22Rv1 (cell line): ENCODE measurements at regions not wholly inside any gene's neighbourhood (a gene's known extent, or its start where the extent isn't known, plus 50 kb on each side); places are given as distances from the start of the nearest gene placed in this dataset.

Experiments
- CTCF ChIP-seq: fragments of 450-650 bp; IDR thresholded peaks from 2 replicates; pipeline ENCODE4 v1.5.1; 2017; ENCODE audit warnings: mild to moderate bottlenecking
- ZFX ChIP-seq: fragments of 450-650 bp; IDR thresholded peaks from 2 replicates; pipeline ENCODE4 v1.6.1; 2017; ENCODE audit warnings: antibody characterized with exemption, borderline replicate concordance

GRCh38 chr4:181874602-181875001 lies 368.6 kb upstream of the TENM3 start:
- no peak for TF ChIP-seq CTCF
- no peak for TF ChIP-seq ZFX
